GM23338 (cell line): ENCODE measurements at regions not wholly inside any gene's neighbourhood (a gene's known extent, or its start where the extent isn't known, plus 50 kb on each side); places are given as distances from the start of the nearest gene placed in this dataset.

ENCODE experiments used
- CREB1 ChIP-seq: fragments of 250-450 bp; sonication (Bioruptor Pico); IDR thresholded peaks from 2 replicates; pipeline ENCODE4 v1.5.0; 2020; ENCODE audit warnings: low read depth, mild to moderate bottlenecking, moderate library complexity
- EZH2 ChIP-seq: fragments of 200-600 bp; sonication (generic); IDR thresholded peaks from one replicate; pipeline ENCODE4 v1.8.0; 2017; ENCODE audit warnings: antibody characterized with exemption, mild to moderate bottlenecking, low read depth; ENCODE audit not compliant: unreplicated experiment
- EZH2phosphoT487 ChIP-seq: fragments of 200-600 bp; sonication (generic); IDR thresholded peaks from one replicate; pipeline ENCODE4 v1.8.1; 2018; ENCODE audit warnings: antibody characterized with exemption; ENCODE audit not compliant: unreplicated experiment
- JUNB ChIP-seq: IDR thresholded peaks from one replicate; pipeline ENCODE4 v1.6.1; 2016; ENCODE audit warnings: antibody characterized with exemption; ENCODE audit not compliant: unreplicated experiment
- POLR2AphosphoS5 ChIP-seq: IDR thresholded peaks from 2 replicates; pipeline ENCODE4 v1.6.1; 2016; ENCODE audit warnings: antibody characterized with exemption, low read depth
- ZNF331 ChIP-seq: fragments of 250-450 bp; sonication (Bioruptor Pico); IDR thresholded peaks from 2 replicates; pipeline ENCODE4 v1.5.0; 2020; ENCODE audit warnings: low read depth, mild to moderate bottlenecking, moderate library complexity
- TF ChIP-seq, protein P1 (sequence below), 2 experiments: fragments of 200-600 bp in 1 of 2; sonication (generic) in 1 of 2; conservative IDR thresholded peaks; 2 replicates each; pipeline versions ENCODE4 v1.5.1 to v1.6.1; 2016 to 2017; ENCODE audit warnings: antibody characterized with exemption in 2 of 2, low read depth in 2 of 2, mild to moderate bottlenecking in 2 of 2, moderate library complexity in 1 of 2
- TF ChIP-seq, protein P2 (sequence below): IDR thresholded peaks from one replicate; pipeline ENCODE4 v1.6.1; 2018; ENCODE audit warnings: antibody characterized with exemption; ENCODE audit not compliant: unreplicated experiment
- TF ChIP-seq, protein P3 (sequence below): IDR thresholded peaks from 2 replicates; pipeline ENCODE4 v1.6.1; 2016; ENCODE audit warnings: antibody characterized with exemption

DNA sequence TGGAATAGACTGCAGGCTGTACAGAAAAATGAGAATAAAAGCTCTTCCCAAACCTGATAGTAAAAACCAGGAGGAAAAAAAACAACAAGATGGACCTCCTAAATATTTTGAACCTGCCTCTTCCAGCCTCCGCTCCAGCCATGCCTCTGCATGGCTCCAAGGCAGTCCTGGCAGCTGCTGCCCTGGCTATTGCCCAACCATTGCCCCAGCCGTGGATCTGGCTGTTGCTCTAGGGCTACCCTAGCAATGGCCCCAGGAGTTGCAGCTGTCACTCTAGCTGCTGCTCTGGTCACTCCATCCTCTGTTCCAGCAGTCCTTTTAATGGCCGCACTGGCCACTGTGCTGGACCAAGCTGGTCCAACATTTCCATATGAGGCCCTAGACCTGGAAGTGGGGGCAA lies 1756.0 kb downstream of the C4orf33 start:
- TF ChIP-seq, protein P1, sequence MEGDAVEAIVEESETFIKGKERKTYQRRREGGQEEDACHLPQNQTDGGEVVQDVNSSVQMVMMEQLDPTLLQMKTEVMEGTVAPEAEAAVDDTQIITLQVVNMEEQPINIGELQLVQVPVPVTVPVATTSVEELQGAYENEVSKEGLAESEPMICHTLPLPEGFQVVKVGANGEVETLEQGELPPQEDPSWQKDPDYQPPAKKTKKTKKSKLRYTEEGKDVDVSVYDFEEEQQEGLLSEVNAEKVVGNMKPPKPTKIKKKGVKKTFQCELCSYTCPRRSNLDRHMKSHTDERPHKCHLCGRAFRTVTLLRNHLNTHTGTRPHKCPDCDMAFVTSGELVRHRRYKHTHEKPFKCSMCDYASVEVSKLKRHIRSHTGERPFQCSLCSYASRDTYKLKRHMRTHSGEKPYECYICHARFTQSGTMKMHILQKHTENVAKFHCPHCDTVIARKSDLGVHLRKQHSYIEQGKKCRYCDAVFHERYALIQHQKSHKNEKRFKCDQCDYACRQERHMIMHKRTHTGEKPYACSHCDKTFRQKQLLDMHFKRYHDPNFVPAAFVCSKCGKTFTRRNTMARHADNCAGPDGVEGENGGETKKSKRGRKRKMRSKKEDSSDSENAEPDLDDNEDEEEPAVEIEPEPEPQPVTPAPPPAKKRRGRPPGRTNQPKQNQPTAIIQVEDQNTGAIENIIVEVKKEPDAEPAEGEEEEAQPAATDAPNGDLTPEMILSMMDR (conservative IDR thresholded peaks at IDR 0.05; ENCODE audit: low read depth in 2 of 2), result no peak
- TF ChIP-seq, protein P2, sequence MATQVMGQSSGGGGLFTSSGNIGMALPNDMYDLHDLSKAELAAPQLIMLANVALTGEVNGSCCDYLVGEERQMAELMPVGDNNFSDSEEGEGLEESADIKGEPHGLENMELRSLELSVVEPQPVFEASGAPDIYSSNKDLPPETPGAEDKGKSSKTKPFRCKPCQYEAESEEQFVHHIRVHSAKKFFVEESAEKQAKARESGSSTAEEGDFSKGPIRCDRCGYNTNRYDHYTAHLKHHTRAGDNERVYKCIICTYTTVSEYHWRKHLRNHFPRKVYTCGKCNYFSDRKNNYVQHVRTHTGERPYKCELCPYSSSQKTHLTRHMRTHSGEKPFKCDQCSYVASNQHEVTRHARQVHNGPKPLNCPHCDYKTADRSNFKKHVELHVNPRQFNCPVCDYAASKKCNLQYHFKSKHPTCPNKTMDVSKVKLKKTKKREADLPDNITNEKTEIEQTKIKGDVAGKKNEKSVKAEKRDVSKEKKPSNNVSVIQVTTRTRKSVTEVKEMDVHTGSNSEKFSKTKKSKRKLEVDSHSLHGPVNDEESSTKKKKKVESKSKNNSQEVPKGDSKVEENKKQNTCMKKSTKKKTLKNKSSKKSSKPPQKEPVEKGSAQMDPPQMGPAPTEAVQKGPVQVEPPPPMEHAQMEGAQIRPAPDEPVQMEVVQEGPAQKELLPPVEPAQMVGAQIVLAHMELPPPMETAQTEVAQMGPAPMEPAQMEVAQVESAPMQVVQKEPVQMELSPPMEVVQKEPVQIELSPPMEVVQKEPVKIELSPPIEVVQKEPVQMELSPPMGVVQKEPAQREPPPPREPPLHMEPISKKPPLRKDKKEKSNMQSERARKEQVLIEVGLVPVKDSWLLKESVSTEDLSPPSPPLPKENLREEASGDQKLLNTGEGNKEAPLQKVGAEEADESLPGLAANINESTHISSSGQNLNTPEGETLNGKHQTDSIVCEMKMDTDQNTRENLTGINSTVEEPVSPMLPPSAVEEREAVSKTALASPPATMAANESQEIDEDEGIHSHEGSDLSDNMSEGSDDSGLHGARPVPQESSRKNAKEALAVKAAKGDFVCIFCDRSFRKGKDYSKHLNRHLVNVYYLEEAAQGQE, result no peak
- TF ChIP-seq POLR2AphosphoS5 (no peak), EZH2 (no peak), EZH2phosphoT487 (no peak), ZNF331 (CRISPR knock-in tag) (no peak), CREB1 (CRISPR knock-in tag) (no peak), JUNB (no peak)
- TF ChIP-seq, protein P3, sequence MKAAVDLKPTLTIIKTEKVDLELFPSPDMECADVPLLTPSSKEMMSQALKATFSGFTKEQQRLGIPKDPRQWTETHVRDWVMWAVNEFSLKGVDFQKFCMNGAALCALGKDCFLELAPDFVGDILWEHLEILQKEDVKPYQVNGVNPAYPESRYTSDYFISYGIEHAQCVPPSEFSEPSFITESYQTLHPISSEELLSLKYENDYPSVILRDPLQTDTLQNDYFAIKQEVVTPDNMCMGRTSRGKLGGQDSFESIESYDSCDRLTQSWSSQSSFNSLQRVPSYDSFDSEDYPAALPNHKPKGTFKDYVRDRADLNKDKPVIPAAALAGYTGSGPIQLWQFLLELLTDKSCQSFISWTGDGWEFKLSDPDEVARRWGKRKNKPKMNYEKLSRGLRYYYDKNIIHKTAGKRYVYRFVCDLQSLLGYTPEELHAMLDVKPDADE, result no peak
